SU-DHL-6 (cell line): ENCODE measurements at regions not wholly inside any gene's neighbourhood (a gene's known extent, or its start where the extent isn't known, plus 50 kb on each side); places are given as distances from the start of the nearest gene placed in this dataset.

ENCODE experiments used
- H2AFZ ChIP-seq: fragments of 200-600 bp; sonication (generic); 2 replicates; pipeline ENCODE4 v1.6.1; 2014; ENCODE audit warnings: low read depth, mild to moderate bottlenecking, moderate library complexity, mixed read lengths, antibody characterized with exemption, low read length; ENCODE audit not compliant: severe bottlenecking
- H3F3A ChIP-seq: fragments of 200-600 bp; shearing (Covaris generic); 2 replicates; pipeline ENCODE4 v1.6.0; 2016; ENCODE audit warnings: antibody characterized with exemption, mild to moderate bottlenecking; ENCODE audit not compliant: insufficient read depth
- H3K27ac ChIP-seq: fragments of 200-600 bp; sonication (generic); 2 replicates; pipeline ENCODE4 v1.5.1; 2016; ENCODE audit warnings: low read depth, mild to moderate bottlenecking, low read length, moderate library complexity, mixed read lengths
- H3K27me3 ChIP-seq: fragments of 200-600 bp; sonication (generic), shearing (Covaris generic); 2 replicates; pipeline ENCODE4 v1.6.0; 2014; ENCODE audit warnings: mild to moderate bottlenecking, low read length
- H3K36me3 ChIP-seq: fragments of 200-600 bp; sonication (generic); 2 replicates; pipeline ENCODE4 v1.6.1; 2014; ENCODE audit warnings: mild to moderate bottlenecking, low read length, mixed read lengths
- H3K4me2 ChIP-seq: fragments of 300-600, 200-600 bp; shearing (Covaris generic), sonication (generic); 2 replicates; pipeline ENCODE4 v1.6.0; 2014; ENCODE audit warnings: low read length, low read depth, mild to moderate bottlenecking; ENCODE audit not compliant: poor library complexity, severe bottlenecking
- H3K4me3 ChIP-seq: fragments of 200-600 bp; sonication (generic); 2 replicates; pipeline ENCODE4 v1.5.1; 2014; ENCODE audit warnings: antibody characterized with exemption, low read length, mild to moderate bottlenecking, mixed read lengths; ENCODE audit not compliant: insufficient read depth, poor library complexity, severe bottlenecking
- H3K79me2 ChIP-seq: fragments of 200-600 bp; sonication (generic); 2 replicates; pipeline ENCODE4 v1.6.1; 2014; ENCODE audit warnings: mild to moderate bottlenecking, low read length, moderate library complexity; ENCODE audit not compliant: insufficient read depth
- H3K9ac ChIP-seq: fragments of 200-600 bp; sonication (generic); 2 replicates; pipeline ENCODE4 v1.7.0; 2014; ENCODE audit warnings: mild to moderate bottlenecking, low read length
- H3K9me2 ChIP-seq: fragments of 200-600 bp; sonication (generic); replicated peaks from 2 replicates; pipeline ENCODE4 v1.6.1; 2014; ENCODE audit warnings: low read length; ENCODE audit not compliant: insufficient read depth
- H3K9me3 ChIP-seq: fragments of 200-600 bp; sonication (generic); 2 replicates; pipeline ENCODE4 v1.6.1; 2014; ENCODE audit warnings: low read length, mixed read lengths; ENCODE audit not compliant: insufficient read depth
- H4K20me1 ChIP-seq: fragments of 200-600 bp; sonication (generic); 2 replicates; pipeline ENCODE4 v1.6.1; 2014; ENCODE audit warnings: low read depth, mild to moderate bottlenecking, antibody characterized with exemption, low read length, moderate library complexity, mixed read lengths
- EZH2phosphoT487 ChIP-seq: fragments of 200-600 bp; sonication (generic), shearing (Covaris generic); conservative IDR thresholded peaks from 2 replicates; pipeline ENCODE4 v1.6.1; 2018; ENCODE audit warnings: mild to moderate bottlenecking, antibody characterized with exemption, low read length, moderate library complexity, mixed read lengths
- TF ChIP-seq, protein P1 (sequence below): fragments of 200-600 bp; sonication (generic); IDR thresholded peaks from one replicate; pipeline ENCODE4 v1.5.1; 2017; ENCODE audit warnings: antibody characterized with exemption, mild to moderate bottlenecking, low read length, moderate library complexity; ENCODE audit not compliant: insufficient read depth, poor library complexity, severe bottlenecking

DNA sequence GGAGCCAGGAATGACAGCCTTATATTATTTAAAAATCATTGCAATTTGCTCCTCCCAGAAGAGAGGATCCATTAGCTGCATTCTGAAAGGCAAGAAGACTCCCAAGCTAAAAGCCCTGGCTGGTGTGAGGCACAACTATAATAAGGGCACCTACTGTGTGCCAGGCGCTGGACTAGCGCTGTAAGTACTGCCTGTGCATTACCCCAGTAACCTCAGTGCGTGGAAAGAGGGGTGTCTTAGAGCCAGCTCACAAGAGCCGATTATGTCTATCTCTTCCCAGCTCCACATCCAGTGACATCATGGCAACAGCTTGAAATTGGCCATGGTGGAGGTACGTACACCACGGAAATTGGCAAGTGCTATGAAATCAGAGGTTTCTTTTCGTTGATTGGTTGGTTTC lies 141.7 kb upstream of the IRF2BP2 start:
- H3F3A ChIP-seq: no peaks in the 10 kb centered on the region
- no peaks in the 10 kb centered on the region for H4K20me1 ChIP-seq
- H3K27me3 ChIP-seq: no peaks in the 10 kb centered on the region
- H3K36me3 ChIP-seq: no peaks in the 10 kb centered on the region
- TF ChIP-seq, protein P1, sequence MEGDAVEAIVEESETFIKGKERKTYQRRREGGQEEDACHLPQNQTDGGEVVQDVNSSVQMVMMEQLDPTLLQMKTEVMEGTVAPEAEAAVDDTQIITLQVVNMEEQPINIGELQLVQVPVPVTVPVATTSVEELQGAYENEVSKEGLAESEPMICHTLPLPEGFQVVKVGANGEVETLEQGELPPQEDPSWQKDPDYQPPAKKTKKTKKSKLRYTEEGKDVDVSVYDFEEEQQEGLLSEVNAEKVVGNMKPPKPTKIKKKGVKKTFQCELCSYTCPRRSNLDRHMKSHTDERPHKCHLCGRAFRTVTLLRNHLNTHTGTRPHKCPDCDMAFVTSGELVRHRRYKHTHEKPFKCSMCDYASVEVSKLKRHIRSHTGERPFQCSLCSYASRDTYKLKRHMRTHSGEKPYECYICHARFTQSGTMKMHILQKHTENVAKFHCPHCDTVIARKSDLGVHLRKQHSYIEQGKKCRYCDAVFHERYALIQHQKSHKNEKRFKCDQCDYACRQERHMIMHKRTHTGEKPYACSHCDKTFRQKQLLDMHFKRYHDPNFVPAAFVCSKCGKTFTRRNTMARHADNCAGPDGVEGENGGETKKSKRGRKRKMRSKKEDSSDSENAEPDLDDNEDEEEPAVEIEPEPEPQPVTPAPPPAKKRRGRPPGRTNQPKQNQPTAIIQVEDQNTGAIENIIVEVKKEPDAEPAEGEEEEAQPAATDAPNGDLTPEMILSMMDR: no peak
- TF ChIP-seq EZH2phosphoT487: no peak
- no peak overlapping the region for H3K27ac ChIP-seq
- no peak overlapping the region for H3K4me3 ChIP-seq
- H3K79me2 ChIP-seq: no peaks in the 10 kb centered on the region
- no peak overlapping the region for H3K9ac ChIP-seq
- no peak overlapping the region for H3K4me2 ChIP-seq
- no peaks in the 10 kb centered on the region for H3K9me2 ChIP-seq
- no peak overlapping the region for H2AFZ ChIP-seq
- H3K9me3 ChIP-seq: no peaks in the 10 kb centered on the region

DNA sequence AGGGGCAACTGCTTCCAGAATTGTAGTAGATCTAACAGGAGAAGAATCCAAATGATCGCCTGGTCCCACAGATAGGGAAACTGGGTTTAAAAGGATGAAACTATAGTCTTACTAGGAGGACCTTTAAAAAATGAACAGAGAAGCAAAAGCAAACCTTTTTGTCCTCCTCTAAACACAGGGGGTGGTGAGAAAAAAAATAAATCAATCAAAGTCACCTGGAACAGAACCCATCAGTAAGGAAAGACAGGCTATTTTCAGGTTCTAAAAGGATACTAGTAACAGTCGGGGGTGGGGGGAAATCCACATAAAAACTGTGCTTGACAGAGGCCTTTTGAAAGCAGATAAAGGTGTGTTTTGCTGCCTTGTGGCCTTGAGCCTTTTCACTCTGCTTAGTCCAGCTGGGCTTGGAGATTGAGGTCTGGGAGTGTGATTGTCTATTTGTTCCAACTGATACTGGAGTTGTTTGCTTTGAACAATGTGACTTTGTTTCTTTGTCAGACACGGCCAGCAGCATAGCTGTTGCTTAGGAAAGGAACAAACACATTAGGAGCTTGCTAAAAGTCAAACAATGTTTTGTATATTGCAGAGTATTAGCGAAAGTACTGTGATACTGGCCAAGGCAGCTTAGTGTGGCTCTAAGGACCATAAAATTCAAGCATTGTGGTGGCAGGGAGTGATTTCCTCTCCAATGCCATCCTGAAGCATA lies 141.1 kb upstream of the IRF2BP2 start:
- H3K27ac ChIP-seq: no peak overlapping the region
- H2AFZ ChIP-seq: no peak overlapping the region
- H3K9me3 ChIP-seq: no peaks in the 10 kb centered on the region

DNA sequence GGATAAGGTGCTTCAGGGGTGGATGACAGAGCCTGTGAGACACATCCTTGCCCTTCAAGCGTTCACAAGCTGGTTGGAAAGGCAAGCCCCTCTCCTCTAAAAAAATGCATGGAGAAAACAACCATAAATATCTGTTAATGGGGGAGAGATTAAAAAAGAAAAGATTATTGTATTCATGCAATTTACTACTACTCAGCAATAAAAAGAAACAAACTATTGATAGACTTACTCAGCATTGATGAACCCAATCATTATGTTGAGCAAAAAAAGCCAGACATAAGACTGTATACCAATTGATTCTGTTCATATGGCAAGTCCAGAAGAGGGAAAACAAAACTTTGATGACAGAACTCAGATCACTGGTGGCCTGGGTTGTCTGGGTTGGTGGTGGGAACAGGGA lies 138.7 kb upstream of the IRF2BP2 start:
- no peaks in the 10 kb centered on the region for H3K27me3 ChIP-seq
- no peak overlapping the region for H3K4me3 ChIP-seq
- no peaks in the 10 kb centered on the region for H3K9me3 ChIP-seq
- H3K4me2 ChIP-seq: no peak overlapping the region
- H4K20me1 ChIP-seq: no peaks in the 10 kb centered on the region
- no peak overlapping the region for H3K9ac ChIP-seq
- no peak for TF ChIP-seq EZH2phosphoT487
- TF ChIP-seq, protein P1: no peak
- H3K36me3 ChIP-seq: no peaks in the 10 kb centered on the region
- no peaks in the 10 kb centered on the region for H3F3A ChIP-seq
- H3K27ac ChIP-seq: no peak overlapping the region
- H3K9me2 ChIP-seq: no peaks in the 10 kb centered on the region
- no peak overlapping the region for H2AFZ ChIP-seq
- H3K79me2 ChIP-seq: no peaks in the 10 kb centered on the region

More for the DNA sequence above, 141.1 kb upstream of the IRF2BP2 start:
- Histone ChIP-seq H3K79me2 (no peaks in the 10 kb centered on the region), H3K36me3 (no peaks in the 10 kb centered on the region), H3K9me2 (no peaks in the 10 kb centered on the region), H3K4me2 (no peak overlapping the region), H3K9ac (no peak overlapping the region), H4K20me1 (no peaks in the 10 kb centered on the region), H3K27me3 (no peaks in the 10 kb centered on the region), H3F3A (no peaks in the 10 kb centered on the region), H3K4me3 (no peak overlapping the region)
- no peak for TF ChIP-seq EZH2phosphoT487
- TF ChIP-seq, protein P1: no peak
